ENCODE measurements at regions not wholly inside any gene's neighbourhood (a gene's known extent, or its start where the extent isn't known, plus 50 kb on each side); places are given as distances from the start of the nearest gene placed in this dataset.

GRCh38 chr17:77468897-77469296 lies 328.1 kb downstream of the SEC14L1 start:
- DNase-seq (ENCODE audit: low spot score) = no peak

- no peak for DNase-seq (ENCODE audit: low spot score)
Measured at GRCh38 chr17:77470330-77470786, 329.6 kb downstream of the SEC14L1 start.

GRCh38 chr17:77470800-77471733 lies 330.3 kb downstream of the SEC14L1 start:
- peak; percentile 45 for DNase-seq (ENCODE audit: low spot score)

DNA sequence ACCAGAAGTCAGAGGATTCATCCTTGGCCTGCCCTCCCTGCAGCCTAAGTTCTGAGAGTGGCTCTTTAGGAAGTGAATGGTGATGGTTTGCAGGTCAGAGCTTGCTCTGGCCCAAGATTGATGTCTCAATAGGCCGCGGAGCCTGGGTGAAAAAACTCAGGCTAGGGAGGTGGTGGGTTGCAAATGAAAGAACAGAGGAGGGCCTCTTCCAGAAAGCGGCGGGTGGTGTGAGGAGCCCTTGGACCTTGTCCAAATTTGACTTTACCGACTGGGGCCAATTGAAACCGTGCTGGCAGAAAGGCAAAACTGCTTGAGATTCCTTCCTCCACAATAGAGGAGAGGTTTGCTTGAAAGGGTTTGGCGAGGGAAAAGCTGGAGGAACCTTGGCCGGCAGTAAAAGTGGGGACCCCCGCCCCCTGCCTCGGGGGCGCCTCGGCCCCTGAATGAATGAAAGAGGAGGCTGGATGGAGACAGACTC lies 331.3 kb downstream of the SEC14L1 start:
- DNase-seq (ENCODE audit: low spot score) = no peak

- no peak for DNase-seq (ENCODE audit: low spot score)
Measured at GRCh38 chr17:77472468-77473310, 331.9 kb downstream of the SEC14L1 start.

DNA sequence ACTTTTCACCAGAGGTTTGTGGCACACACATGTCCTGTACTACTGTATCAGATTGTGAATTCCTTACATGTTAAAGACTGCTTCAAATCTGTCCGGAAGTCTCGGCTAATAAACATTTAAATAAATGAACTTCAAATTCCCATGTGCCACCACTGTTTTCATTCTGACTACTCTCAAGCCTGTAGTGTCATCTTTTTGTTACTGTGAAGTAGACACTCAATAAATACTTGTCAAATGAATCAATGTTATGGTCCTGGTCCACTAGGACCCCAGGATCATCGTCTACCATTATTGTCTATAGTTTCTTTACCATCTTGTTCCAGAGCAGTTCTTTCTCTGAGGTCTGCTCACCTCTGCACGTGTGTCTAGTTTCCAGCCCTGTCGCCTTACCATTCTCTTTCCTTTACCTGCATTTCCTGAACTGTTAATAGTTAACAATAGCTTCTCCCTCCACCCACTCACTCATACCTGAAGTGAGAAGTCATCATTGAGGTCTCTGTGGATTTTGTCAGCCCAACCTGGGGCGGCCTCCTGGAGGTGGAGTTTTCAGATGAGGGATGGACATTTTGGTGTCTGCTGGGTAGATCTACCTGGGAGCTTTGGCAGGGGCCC lies 333.0 kb downstream of the SEC14L1 start:
- no peak for DNase-seq (ENCODE audit: low spot score)

DNA sequence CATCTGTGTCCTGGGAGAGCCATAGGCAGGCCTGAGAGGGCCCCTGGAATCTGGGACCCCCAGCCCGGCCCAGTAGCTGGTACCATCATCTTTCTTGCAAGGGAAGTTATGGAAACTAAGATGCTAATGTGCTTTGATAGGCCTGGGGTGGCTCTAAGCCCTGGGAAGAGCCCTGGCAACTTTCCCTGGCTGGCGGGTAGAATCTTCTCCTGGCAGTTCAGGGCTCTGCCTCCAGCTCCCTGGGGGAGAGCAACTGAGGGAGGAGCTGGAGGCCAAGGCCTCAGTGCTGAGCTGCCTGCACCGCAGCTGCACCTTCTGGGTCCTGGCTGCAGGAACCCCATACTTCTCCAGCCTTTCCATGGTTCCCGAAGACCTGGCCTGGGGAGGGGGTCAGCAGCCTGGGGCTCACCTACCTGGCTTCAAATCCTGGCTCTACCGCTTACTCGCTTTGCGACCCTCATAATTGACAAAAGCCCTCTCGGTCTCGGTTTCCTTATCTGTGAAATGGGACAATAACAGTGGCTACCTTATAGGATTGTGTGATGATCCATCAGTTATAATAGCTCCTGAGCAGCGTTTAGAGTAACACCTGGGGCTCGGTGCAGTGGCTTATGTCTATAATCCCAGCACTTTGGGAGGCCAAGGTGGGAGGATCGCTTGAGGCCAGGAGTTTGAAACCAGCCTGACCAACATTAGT lies 333.7 kb downstream of the SEC14L1 start:
- no peak for DNase-seq (ENCODE audit: low spot score)

DNA sequence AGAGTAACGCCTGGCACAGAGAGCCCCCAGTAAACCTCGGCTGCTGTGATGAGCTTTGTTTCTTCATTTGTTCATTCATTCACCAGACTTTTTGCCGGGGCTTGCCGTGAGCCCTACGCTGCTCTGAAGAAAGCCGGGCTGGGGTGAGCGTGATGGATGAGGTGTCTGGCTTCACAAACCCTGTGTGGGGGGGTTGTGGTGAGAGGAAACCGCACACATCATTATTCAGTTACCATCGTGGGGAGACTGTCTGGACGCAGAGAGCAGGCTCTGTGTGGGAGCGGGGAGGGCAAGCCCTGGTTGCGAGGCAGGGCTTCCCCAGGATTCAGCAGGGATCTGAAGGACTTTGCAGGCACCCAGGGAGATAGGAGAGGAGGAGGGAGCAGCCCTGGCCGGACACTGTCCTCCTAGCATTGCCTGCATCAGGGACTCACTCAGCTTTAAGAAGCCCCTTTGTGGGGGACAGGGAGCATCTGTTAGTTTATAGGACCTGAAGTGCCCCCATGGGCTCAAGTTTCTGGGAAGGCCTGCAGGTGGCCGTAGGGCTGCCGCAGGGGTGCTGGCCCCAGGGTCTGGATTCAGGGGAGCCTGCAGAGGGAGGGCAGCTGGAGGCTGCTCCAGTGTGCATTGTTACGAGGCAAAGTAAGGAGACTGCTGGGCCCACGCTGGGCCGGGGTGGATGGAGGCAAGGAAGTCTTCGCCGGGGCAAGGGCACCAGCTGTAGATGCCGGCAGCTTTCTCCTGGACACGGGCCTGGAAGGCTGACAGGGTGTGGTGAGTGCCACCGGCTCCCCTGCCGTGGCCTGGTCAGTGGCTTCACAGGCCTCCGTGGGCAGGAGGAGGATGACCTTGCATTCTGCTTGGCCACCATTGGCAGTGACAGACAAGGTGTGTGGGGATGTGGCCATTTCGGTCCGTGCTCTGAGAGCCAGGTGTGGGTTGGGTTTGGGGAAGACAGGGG lies 334.5 kb downstream of the SEC14L1 start:
- DNase-seq (ENCODE audit: low spot score) = no peak

- no peak for DNase-seq (ENCODE audit: low spot score)
Measured at GRCh38 chr17:77476006-77476405, 335.2 kb downstream of the SEC14L1 start.

DNA sequence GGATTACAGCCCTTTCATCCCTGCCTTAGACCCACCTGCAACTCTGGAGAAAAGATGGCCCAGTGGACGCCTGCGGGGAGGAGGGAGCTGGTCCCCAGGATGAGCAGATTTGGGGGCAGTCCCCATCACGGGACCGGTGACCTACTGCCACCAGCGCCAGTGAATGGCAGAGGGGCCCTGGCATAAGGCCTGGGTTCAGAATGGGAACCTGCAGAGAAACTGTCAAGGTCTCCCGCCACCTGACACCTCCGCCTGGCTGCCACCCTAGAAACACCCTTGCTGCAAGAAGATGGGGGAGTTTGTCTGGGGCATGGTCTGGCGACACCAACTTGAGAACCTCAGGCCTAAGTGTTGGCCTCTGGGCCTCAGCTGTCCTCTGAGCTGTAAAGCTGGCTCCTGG lies 335.7 kb downstream of the SEC14L1 start:
- no peak for DNase-seq (ENCODE audit: low spot score)

GRCh38 chr17:77476931-77477805 lies 336.4 kb downstream of the SEC14L1 start:
- no peak for DNase-seq (ENCODE audit: low spot score)

GRCh38 chr17:77478281-77478680 lies 337.5 kb downstream of the SEC14L1 start:
- no peak for DNase-seq (ENCODE audit: low spot score)

DNA sequence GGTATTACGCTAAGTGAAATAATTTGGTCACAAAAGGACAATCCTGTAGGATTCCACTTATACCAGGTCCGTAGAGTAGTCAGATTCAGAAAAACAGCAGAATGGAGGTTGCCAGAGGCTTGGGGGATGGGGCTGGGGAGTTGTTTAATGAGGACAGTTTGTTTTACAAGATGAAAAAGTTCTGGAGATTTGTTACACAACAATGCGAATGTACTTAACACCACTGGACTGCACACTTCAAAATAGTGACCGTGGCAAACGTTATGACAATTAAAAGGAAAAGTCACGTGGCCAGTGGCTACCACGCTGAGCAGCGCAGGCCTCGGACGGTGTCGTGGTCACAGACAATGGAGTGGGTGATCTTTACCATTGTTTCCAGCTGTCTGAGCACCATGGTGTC lies 338.1 kb downstream of the SEC14L1 start:
- no peak for DNase-seq (ENCODE audit: low spot score)

DNA sequence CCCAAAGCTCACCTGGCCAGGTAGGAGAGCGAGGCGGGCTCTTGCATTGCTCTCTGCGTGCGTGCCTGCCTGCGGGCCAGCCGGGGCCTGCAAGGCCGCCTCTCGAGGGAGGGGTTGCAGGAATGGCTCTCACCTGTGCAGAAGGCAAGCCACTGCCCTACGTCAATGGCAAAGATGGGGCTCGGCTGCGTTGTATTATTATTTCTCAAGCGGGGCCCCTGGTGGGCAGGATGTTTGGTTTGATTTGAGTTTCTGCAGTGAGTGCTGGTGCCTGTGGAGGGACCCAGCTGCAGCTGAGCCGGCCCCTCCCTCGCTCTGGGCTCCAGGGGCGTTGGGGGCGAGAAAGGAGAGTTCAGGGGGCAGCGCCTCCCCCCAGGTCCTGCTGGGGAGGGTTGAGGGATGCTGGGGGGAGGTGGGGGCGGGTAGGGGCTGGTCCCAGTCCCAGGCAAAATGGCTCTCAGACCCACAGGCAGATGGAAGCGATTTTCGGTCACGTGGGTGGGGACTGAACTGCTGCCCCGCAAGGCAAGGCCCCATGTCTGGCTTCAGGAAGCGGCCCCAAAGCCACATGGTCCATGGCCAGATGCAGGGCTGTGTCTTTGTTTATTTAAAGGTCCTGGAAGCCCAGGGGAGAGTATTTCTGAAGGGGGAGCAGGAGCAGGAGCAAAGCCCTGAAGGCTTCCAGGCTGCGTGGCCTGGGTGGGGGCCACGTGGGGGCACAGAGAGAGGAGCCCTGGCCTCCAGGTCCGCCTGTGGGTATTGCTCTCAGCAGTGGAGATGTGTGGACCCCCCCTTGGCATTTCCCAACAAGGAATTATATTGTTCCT lies 338.8 kb downstream of the SEC14L1 start:
- DNase-seq (ENCODE audit: low spot score) = peak; percentile 78

GRCh38 chr17:77480199-77480508 lies 339.4 kb downstream of the SEC14L1 start:
- DNase-seq (ENCODE audit: low spot score) = no peak

DNA sequence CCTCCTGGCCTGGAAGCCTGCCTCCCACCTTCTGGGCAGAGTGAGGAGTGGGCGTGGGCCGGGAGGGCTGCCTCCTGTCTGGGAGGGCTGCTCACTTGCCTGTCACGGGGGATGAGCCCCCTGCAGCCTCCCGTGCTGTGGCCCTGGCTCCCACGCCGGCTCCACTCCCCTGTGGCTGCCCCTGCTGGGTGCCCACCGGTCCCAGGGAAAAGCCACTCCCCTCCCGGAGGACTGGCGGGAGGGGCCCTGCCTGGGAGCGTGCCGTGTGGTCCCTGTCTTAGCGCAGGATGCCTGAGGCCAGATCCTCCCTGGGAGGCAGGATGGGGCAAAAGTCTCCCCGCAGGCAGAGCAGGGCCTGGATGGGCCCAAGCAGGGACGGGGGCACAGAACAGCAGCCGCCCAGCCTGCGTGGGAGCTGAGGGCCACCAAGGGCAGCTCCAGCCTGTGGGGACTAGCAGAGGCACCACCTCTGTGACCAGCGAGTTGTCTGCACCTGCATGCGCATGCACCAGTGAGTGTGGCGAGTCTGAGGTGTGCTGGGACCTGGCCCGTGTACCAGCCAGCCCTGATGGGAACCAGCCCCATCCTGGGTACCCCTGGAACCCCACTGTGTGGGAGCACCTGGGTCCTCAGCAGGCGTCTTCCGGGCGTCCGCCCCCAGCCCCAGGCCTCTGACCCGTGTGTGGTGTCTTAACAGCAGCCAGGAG lies 339.9 kb downstream of the SEC14L1 start:
- DNase-seq (ENCODE audit: low spot score) = no peak

DNA sequence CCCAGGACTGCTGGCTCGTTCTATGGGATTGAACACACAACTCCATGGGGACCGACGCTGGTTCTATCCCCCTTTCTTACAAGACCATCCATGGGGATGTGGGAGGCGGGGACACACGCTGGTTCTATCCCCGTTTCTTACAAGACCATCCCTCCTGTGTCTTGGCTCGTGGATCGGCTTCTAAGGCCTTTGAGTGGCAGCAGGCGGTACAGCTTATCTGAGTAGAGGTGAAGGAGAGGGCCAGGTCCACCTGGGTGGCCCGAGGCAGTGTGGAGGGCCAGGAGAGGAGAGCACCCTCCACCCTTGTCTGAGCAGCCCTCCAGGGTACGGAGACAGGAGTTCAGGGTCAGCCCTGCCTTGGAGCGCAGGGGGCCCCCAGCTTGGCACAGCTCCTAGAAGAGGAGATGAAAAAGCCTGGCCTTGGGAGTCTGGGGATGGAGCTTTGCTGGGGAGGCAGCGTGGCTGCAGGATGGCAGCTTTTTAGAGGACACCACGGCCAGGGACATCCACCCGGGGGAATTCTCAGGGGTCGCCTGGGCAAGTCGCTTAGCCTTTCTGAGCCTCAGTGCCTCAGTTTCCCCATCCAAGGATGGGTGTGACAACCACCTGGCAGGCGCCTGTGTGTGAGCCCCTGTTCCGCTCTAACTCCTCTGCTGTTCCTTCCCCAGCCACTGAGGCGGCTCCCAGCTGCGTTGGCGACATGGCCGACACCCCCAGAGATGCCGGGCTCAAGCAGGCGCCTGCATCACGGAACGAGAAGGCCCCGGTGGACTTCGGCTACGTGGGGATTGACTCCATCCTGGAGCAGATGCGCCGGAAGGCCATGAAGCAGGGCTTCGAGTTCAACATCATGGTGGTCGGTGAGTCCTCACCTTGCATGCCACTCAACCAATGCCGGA lies 341.0 kb downstream of the SEC14L1 start:
- DNase-seq (ENCODE audit: low spot score) = no peak

All from SK-N-DZ (cell line).